AG04449 (cell line): ENCODE measurements at regions not wholly inside any gene's neighbourhood (a gene's known extent, or its start where the extent isn't known, plus 50 kb on each side); places are given as distances from the start of the nearest gene placed in this dataset.

ENCODE experiments used
- CTCF ChIA-PET: fragments of 350-600 bp; formaldehyde crosslinking; extraction: SDS; loops from one replicate; lab custom pipeline; 2021; ENCODE audit warnings: antibody characterized with exemption; lab: Yijun Ruan, JAX
- POLR2A ChIA-PET: fragments of 400-600, 350-600 bp; formaldehyde crosslinking; extraction: SDS; loops from one replicate; lab custom pipeline; 2020; ENCODE audit warnings: antibody characterized with exemption, inconsistent platforms; lab: Yijun Ruan, JAX
- DNase-seq: peaks from one replicate; pipeline ENCODE4 v3.0.0-alpha.2; 2010; ENCODE audit warnings: low read depth, low spot score
- H3K4me3 ChIP-seq: 2 replicates; pipeline ENCODE4 v1.5.1; 2011; ENCODE audit warnings: low read depth, mild to moderate bottlenecking, control low read depth, low read length
- TF ChIP-seq, protein P1 (sequence below): IDR thresholded peaks from one replicate; pipeline ENCODE4 v1.5.1; 2011; ENCODE audit warnings: mild to moderate bottlenecking, moderate library complexity, low read length, control low read depth, inconsistent platforms; ENCODE audit not compliant: insufficient read depth; ENCODE audit errors: missing control alignments

DNA sequence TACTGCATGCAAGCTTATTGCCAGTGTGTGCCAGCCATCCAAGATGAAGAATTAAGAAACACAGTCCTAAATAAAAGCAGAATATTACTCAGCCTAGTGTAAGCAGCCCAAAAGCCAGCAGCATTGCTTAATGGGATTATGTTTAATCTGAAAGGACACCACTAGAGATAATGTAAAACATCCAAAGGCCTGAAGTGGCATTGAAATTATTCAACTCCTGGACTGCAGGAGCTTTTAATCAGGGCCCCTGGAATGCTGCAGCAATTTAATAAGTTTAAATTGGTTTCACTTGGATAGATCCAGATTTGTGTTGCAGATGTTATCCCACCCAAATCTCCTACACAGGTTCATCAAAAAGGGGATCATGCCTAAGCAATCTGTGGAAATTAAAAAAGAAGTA lies 193.0 kb downstream of the C12orf50 start:
- H3K4me3 ChIP-seq, result no peak overlapping the region
- no peak for DNase-seq
- ChIA-PET POLR2A (no interaction called here), CTCF (interaction anchor here (0.9 to 1.3 kb wide), 2 partner anchors 12 to 15 kb away, joined by 3 to 8 read pairs; no protein-coding TSS in a partner anchor)
- TF ChIP-seq, protein P1, sequence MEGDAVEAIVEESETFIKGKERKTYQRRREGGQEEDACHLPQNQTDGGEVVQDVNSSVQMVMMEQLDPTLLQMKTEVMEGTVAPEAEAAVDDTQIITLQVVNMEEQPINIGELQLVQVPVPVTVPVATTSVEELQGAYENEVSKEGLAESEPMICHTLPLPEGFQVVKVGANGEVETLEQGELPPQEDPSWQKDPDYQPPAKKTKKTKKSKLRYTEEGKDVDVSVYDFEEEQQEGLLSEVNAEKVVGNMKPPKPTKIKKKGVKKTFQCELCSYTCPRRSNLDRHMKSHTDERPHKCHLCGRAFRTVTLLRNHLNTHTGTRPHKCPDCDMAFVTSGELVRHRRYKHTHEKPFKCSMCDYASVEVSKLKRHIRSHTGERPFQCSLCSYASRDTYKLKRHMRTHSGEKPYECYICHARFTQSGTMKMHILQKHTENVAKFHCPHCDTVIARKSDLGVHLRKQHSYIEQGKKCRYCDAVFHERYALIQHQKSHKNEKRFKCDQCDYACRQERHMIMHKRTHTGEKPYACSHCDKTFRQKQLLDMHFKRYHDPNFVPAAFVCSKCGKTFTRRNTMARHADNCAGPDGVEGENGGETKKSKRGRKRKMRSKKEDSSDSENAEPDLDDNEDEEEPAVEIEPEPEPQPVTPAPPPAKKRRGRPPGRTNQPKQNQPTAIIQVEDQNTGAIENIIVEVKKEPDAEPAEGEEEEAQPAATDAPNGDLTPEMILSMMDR, result no peak

DNA sequence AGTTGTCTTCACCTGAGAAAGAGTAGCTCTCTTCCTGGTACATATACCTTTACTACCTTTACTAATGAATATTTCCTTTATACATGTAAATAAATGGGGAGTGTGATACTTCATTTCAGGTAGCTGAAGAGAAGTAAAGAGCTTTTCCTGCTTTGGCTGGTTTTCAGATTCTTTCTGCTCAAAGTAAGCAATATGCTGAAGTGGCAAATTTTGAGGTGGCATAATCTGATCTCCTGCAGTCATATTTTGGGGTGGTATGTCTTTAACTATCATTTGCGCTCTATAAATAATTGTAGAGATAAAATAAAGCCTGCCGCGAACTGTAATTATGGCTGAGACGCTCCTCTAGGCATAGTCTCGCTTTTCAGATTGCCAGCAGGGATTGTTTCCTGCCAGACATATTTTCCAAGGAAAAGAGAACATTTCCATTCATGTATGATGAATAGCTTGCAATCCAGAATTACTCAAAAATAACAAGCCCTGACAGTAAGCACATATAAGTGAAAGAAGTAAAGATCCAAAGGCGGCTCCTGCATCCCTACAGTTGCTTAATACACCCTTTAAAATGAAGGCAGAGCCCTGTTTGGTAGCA lies 200.7 kb downstream of the C12orf50 start:
- TF ChIP-seq, protein P1, result no peak
- no peak overlapping the region for H3K4me3 ChIP-seq
- POLR2A ChIA-PET, result no interaction called here
- DNase-seq, result no peak
- CTCF ChIA-PET, result interaction anchor here (0.6 to 1.5 kb wide), 2 partner anchors 20 kb away, joined by 3 to 4 read pairs; no protein-coding TSS in a partner anchor

DNA sequence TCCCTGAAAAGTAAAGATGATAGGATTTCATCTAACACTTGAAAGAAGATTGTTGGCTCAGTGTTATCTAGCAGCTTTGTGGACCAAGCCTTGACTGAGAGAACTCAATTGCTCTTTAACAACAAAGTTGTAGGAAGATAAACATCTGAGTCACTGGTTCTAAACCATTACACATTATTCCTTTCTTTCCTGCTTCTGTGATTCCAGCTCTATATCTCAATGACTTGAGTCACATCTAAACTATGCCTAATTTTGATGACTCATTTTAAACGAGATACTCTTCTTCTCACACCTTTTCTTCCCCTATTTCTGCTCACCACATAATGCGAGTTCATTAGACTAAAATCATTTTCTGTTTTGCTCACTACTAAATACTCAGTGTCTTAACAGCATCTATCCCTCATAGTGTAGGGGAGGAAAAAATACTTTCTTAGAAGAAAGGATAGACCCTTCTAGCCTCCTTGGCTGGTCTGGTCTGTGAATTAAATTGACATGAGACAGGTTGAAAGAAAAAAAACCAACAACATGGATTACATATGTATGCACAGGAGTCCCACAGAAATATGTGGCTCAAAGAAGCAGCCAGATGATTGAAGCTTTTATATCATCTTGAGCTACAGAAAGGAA lies 201.4 kb downstream of the C12orf50 start:
- H3K4me3 ChIP-seq, result no peak overlapping the region
- no peak for DNase-seq
- CTCF ChIA-PET, result interaction anchor here (1.5 kb wide), 1 partner anchor 21 kb away, joined by 4 read pairs; no protein-coding TSS in a partner anchor
- TF ChIP-seq, protein P1, result no peak
- POLR2A ChIA-PET, result no interaction called here

DNA sequence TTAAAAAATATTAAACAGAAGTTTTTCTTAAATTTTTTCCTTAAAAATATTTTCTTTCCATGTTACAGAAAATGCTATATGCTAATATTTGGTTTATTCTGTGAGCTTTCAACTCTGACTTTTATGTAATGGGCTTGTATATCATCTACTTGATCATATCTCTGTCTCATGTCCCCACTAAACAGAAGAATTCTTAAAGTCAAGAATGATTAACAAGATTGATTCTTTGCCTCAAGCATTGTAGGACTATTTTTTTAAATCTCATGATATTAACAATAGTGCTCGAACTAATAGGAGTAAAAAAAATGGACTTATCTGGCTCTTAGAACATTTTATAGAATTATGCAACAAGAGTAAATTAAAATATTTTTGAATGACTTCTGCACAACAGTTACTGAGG lies 206.3 kb downstream of the C12orf50 start:
- DNase-seq, result no peak
- CTCF ChIA-PET, result no interaction called here
- POLR2A ChIA-PET, result no interaction called here
- TF ChIP-seq, protein P1, result no peak
- no peak overlapping the region for H3K4me3 ChIP-seq

DNA sequence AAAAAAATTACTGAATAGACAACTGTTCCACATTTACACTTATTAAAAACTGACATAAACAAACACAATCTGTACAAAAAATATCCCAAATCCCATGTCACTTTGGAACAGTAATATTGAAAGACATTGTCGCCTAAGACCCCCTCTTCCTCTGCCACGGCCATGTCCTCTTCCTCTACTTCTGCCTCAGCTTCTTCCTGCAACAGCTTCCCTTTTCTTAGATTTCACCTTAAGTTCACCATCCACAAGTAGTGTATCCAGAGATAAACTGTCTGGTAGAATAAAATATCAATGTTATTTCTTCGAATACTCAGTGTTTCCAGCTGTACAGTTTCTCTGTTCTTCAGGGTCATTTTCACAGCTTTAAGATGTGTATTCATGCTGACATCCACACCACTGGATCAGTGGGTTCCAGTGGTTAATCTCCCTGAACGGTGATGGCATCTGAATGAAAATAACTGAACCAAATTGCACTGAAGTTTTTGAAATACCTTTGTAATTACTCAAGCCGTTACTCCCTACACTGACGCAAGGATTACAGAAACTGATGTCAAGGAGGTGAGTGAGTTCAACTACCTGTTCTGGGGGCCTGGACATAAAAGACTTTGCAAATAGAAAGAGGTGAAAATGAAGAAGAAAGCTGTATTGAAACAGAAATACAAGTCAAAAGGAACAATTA lies 208.5 kb downstream of the C12orf50 start:
- CTCF ChIA-PET, result no interaction called here
- POLR2A ChIA-PET, result no interaction called here
- H3K4me3 ChIP-seq, result no peak overlapping the region
- DNase-seq, result no peak
- TF ChIP-seq, protein P1, result no peak

DNA sequence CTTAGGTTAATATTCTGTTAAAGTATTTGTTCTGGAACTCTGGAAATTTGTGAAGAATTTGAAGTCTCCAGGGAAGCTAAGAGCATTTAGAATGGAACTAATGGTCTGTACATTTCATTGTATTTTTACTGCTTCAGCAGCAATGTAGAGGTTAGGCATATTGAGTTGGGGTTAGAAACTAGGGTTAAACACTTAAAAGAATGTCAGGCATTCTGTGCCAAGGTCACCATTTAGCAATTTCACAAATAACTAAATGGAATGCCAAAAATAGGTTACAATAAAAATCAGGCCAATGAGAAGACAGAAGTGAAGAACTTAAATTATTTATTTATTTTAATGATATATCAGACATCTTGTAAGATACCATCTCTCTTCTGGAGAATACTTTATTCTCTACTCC lies 210.8 kb downstream of the C12orf50 start:
- DNase-seq, result no peak
- POLR2A ChIA-PET, result no interaction called here
- no peak overlapping the region for H3K4me3 ChIP-seq
- TF ChIP-seq, protein P1, result no peak
- CTCF ChIA-PET, result no interaction called here
